GM23338 (cell line): ENCODE measurements at regions not wholly inside any gene's neighbourhood (a gene's known extent, or its start where the extent isn't known, plus 50 kb on each side); places are given as distances from the start of the nearest gene placed in this dataset.

Experiments used
- ATAC-seq: fragments of 200-7000 bp; cut with Tn5 transposase; 3 replicates; pipeline ENCODE4 v1.9.1; 2020
- DNase-seq: peaks from one replicate; pipeline ENCODE4 v3.0.0-alpha.2; 2015; ENCODE audit warnings: low spot score
- H2AFZ ChIP-seq: fragments of 200-600 bp; sonication (generic); 2 replicates; pipeline ENCODE4 v1.8.0; 2016; ENCODE audit warnings: antibody characterized with exemption, mild to moderate bottlenecking, moderate library complexity
- H3F3A ChIP-seq: fragments of 200-600 bp; sonication (generic); replicated peaks from 2 replicates; pipeline ENCODE4 v1.8.0; 2017; ENCODE audit warnings: antibody characterized with exemption, mixed run types, low read depth
- H3K27ac ChIP-seq: fragments of 200-600 bp; sonication (generic); 2 replicates; pipeline ENCODE4 v1.6.1; 2016; ENCODE audit warnings: low read depth
- H3K27me3 ChIP-seq: fragments of 200-600 bp; sonication (generic); 2 replicates; pipeline ENCODE4 v1.8.0; 2016; ENCODE audit warnings: mild to moderate bottlenecking, mixed run types, moderate library complexity; ENCODE audit not compliant: insufficient read depth
- H3K36me3 ChIP-seq: fragments of 200-600 bp; sonication (generic); 2 replicates; pipeline ENCODE4 v1.8.0; 2016; ENCODE audit warnings: mild to moderate bottlenecking; ENCODE audit not compliant: insufficient read depth
- H3K4me1 ChIP-seq: fragments of 200-600 bp; sonication (generic); 2 replicates; pipeline ENCODE4 v1.8.0; 2016; ENCODE audit warnings: mild to moderate bottlenecking, moderate library complexity; ENCODE audit not compliant: insufficient read depth
- H3K4me2 ChIP-seq: fragments of 200-600 bp; sonication (generic); 2 replicates; pipeline ENCODE4 v1.7.1; 2017; ENCODE audit warnings: mixed run types
- H3K4me3 ChIP-seq: fragments of 200-600 bp; sonication (generic); 2 replicates; pipeline ENCODE4 v1.6.1; 2016; ENCODE audit warnings: mixed run types
- H3K79me2 ChIP-seq: fragments of 200-600 bp; sonication (generic); replicated peaks from 2 replicates; pipeline ENCODE4 v1.8.0; 2017; ENCODE audit warnings: mild to moderate bottlenecking; ENCODE audit not compliant: insufficient read depth
- H3K9me2 ChIP-seq: fragments of 200-600 bp; sonication (generic); 2 replicates; pipeline ENCODE4 v1.8.0; 2017; ENCODE audit not compliant: insufficient read depth
- H4K20me1 ChIP-seq: fragments of 200-600 bp; sonication (generic); replicated peaks from 2 replicates; pipeline ENCODE4 v1.8.0; 2017; ENCODE audit warnings: mild to moderate bottlenecking; ENCODE audit not compliant: insufficient read depth
- H3K27ac Mint-ChIP-seq: 2 replicates; pipeline ENCODE4 v1.8.0; 2020; ENCODE audit warnings: inconsistent platforms, mild to moderate bottlenecking, moderate library complexity, mixed read lengths
- H3K27me3 Mint-ChIP-seq: 3 replicates; pipeline ENCODE4 v1.8.0; 2022; ENCODE audit warnings: low read depth, mild to moderate bottlenecking, moderate library complexity, mixed read lengths, inconsistent platforms; ENCODE audit not compliant: insufficient read depth, poor library complexity
- H3K36me3 Mint-ChIP-seq: 3 replicates; pipeline ENCODE4 v1.8.0; 2021; ENCODE audit warnings: low read depth, mild to moderate bottlenecking, inconsistent platforms, moderate library complexity, mixed read lengths
- H3K4me1 Mint-ChIP-seq: 3 replicates; pipeline ENCODE4 v1.8.0; 2020; ENCODE audit warnings: mild to moderate bottlenecking, inconsistent platforms, mixed read lengths
- H3K4me3 Mint-ChIP-seq: 3 replicates; pipeline ENCODE4 v1.8.0; 2021; ENCODE audit warnings: moderate library complexity, mild to moderate bottlenecking, inconsistent platforms, mixed read lengths
- H3K9me3 Mint-ChIP-seq: 3 replicates; pipeline ENCODE4 v1.8.0; 2020; ENCODE audit warnings: moderate library complexity, mild to moderate bottlenecking, inconsistent platforms, mixed read lengths
- CREB1 ChIP-seq: fragments of 250-450 bp; sonication (Bioruptor Pico); IDR thresholded peaks from 2 replicates; pipeline ENCODE4 v1.5.0; 2020; ENCODE audit warnings: low read depth, mild to moderate bottlenecking, moderate library complexity
- CTCF ChIP-seq, 2 experiments: fragments of 200-600 bp in 1 of 2; sonication (generic) in 1 of 2; conservative IDR thresholded peaks; 2 replicates each; pipeline versions ENCODE4 v1.5.1 to v1.6.1; 2016 to 2017; ENCODE audit warnings: antibody characterized with exemption in 2 of 2, low read depth in 2 of 2, mild to moderate bottlenecking in 2 of 2, moderate library complexity in 1 of 2
- EZH2 ChIP-seq: fragments of 200-600 bp; sonication (generic); IDR thresholded peaks from one replicate; pipeline ENCODE4 v1.8.0; 2017; ENCODE audit warnings: antibody characterized with exemption, mild to moderate bottlenecking, low read depth; ENCODE audit not compliant: unreplicated experiment
- EZH2phosphoT487 ChIP-seq: fragments of 200-600 bp; sonication (generic); IDR thresholded peaks from one replicate; pipeline ENCODE4 v1.8.1; 2018; ENCODE audit warnings: antibody characterized with exemption; ENCODE audit not compliant: unreplicated experiment
- JUNB ChIP-seq: IDR thresholded peaks from one replicate; pipeline ENCODE4 v1.6.1; 2016; ENCODE audit warnings: antibody characterized with exemption; ENCODE audit not compliant: unreplicated experiment
- NANOG ChIP-seq: IDR thresholded peaks from 2 replicates; pipeline ENCODE4 v1.6.1; 2016; ENCODE audit warnings: antibody characterized with exemption, borderline replicate concordance
- POLR2AphosphoS5 ChIP-seq: IDR thresholded peaks from 2 replicates; pipeline ENCODE4 v1.6.1; 2016; ENCODE audit warnings: antibody characterized with exemption, low read depth
- ZNF114 ChIP-seq: fragments of 250-450 bp; sonication (Bioruptor Pico); IDR thresholded peaks from 2 replicates; pipeline ENCODE4 v1.5.0; 2020; ENCODE audit warnings: mild to moderate bottlenecking, moderate library complexity
- ZNF462 ChIP-seq: fragments of 250-450 bp; sonication (Bioruptor Pico); IDR thresholded peaks from 2 replicates; pipeline ENCODE4 v1.5.0; 2020; ENCODE audit warnings: mild to moderate bottlenecking, moderate library complexity
- TF ChIP-seq, protein P1 (sequence below): IDR thresholded peaks from one replicate; pipeline ENCODE4 v1.6.1; 2018; ENCODE audit warnings: antibody characterized with exemption; ENCODE audit not compliant: unreplicated experiment
- TF ChIP-seq, protein P2 (sequence below): IDR thresholded peaks from 2 replicates; pipeline ENCODE4 v1.6.1; 2016; ENCODE audit warnings: antibody characterized with exemption

DNA sequence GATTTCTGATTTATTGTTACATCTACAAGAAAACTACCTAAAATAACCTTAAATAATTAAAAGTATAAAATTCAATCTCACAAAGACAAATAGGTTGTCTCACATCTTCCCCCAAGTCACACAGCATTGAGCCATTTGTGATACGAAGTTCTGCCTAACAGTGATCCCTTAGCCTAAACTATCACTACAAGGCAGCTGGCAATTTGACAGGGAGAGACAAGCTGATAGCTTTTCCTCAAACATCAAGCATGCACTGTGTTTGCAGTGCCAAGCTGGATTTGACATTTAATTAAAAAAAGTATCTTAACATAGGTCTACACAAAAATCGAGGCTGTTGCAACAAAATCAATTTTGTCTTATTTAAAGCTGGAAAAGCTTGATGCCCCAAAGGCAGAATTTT, 464.7 kb upstream of the TRAM1L1 start:
- H3K4me1 Mint-ChIP-seq: no peaks in the 10 kb centered on the region
- Histone ChIP-seq H3K79me2 (no peaks in the 10 kb centered on the region), H3K9me2 (no peaks in the 10 kb centered on the region), H3K4me3 (no peak overlapping the region), H3K4me1 (no peaks in the 10 kb centered on the region), H3K36me3 (0 out of 2 replicates have a peak, but pooled peaks cover 4% of the 10 kb centered on the region), H3K27me3 (no peaks in the 10 kb centered on the region), H3K27ac (no peak overlapping the region), H3K4me2 (no peak overlapping the region), H4K20me1 (no peaks in the 10 kb centered on the region), H3F3A (no peaks in the 10 kb centered on the region), H2AFZ (no peak overlapping the region)
- TF ChIP-seq JUNB (no peak), CREB1 (no peak), CTCF (conservative IDR thresholded peaks at IDR 0.05; ENCODE audit: low read depth in 2 of 2) (no peak), POLR2AphosphoS5 (no peak), EZH2phosphoT487 (no peak), NANOG (no peak), EZH2 (no peak), ZNF114 (no peak), ZNF462 (CRISPR knock-in tag) (no peak)
- TF ChIP-seq, protein P1, sequence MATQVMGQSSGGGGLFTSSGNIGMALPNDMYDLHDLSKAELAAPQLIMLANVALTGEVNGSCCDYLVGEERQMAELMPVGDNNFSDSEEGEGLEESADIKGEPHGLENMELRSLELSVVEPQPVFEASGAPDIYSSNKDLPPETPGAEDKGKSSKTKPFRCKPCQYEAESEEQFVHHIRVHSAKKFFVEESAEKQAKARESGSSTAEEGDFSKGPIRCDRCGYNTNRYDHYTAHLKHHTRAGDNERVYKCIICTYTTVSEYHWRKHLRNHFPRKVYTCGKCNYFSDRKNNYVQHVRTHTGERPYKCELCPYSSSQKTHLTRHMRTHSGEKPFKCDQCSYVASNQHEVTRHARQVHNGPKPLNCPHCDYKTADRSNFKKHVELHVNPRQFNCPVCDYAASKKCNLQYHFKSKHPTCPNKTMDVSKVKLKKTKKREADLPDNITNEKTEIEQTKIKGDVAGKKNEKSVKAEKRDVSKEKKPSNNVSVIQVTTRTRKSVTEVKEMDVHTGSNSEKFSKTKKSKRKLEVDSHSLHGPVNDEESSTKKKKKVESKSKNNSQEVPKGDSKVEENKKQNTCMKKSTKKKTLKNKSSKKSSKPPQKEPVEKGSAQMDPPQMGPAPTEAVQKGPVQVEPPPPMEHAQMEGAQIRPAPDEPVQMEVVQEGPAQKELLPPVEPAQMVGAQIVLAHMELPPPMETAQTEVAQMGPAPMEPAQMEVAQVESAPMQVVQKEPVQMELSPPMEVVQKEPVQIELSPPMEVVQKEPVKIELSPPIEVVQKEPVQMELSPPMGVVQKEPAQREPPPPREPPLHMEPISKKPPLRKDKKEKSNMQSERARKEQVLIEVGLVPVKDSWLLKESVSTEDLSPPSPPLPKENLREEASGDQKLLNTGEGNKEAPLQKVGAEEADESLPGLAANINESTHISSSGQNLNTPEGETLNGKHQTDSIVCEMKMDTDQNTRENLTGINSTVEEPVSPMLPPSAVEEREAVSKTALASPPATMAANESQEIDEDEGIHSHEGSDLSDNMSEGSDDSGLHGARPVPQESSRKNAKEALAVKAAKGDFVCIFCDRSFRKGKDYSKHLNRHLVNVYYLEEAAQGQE: no peak
- TF ChIP-seq, protein P2, sequence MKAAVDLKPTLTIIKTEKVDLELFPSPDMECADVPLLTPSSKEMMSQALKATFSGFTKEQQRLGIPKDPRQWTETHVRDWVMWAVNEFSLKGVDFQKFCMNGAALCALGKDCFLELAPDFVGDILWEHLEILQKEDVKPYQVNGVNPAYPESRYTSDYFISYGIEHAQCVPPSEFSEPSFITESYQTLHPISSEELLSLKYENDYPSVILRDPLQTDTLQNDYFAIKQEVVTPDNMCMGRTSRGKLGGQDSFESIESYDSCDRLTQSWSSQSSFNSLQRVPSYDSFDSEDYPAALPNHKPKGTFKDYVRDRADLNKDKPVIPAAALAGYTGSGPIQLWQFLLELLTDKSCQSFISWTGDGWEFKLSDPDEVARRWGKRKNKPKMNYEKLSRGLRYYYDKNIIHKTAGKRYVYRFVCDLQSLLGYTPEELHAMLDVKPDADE: no peak
- ATAC-seq (no peak), DNase-seq (no peak)
- no peak overlapping the region for H3K27ac Mint-ChIP-seq
- H3K9me3 Mint-ChIP-seq: peaks cover 6% of the 10 kb centered on the region; the same call in 2 of the 3 replicates
- no peaks in the 10 kb centered on the region; the same call in 2 of the 3 replicates for H3K36me3 Mint-ChIP-seq
- H3K4me3 Mint-ChIP-seq: no peak overlapping the region
- no peaks in the 10 kb centered on the region for H3K27me3 Mint-ChIP-seq
